C1 segment of cervical spinal cord (tissue), 14 donors: ENCODE measurements at regions not wholly inside any gene's neighbourhood (a gene's known extent, or its start where the extent isn't known, plus 50 kb on each side); places are given as distances from the start of the nearest gene placed in this dataset.

ENCODE experiments used
- DNase-seq, 14 donors: peaks; one replicate each; lab custom pipeline; 2025; lab: John Stamatoyannopoulos, UW

DNA sequence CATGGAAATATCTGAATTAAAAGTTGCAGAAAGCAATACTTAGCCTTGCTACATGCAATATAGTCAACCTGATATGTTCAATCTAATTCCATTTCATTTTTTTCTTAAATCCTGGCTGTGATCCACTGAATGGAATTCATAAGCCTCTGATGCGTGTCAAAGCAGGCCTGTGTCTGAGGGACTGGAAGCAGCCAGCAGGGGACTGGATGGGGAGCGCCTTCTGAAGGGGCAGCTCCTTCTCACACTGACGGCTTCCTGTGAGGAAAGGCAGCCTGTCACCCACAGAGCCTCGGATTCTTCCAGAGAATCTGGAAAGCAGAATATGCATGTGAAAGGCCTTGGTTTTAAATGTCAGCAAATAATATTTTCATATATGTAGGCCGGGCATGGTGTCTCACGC, 73.5 kb downstream of the KCNF1 start:
- no peak for DNase-seq

DNA sequence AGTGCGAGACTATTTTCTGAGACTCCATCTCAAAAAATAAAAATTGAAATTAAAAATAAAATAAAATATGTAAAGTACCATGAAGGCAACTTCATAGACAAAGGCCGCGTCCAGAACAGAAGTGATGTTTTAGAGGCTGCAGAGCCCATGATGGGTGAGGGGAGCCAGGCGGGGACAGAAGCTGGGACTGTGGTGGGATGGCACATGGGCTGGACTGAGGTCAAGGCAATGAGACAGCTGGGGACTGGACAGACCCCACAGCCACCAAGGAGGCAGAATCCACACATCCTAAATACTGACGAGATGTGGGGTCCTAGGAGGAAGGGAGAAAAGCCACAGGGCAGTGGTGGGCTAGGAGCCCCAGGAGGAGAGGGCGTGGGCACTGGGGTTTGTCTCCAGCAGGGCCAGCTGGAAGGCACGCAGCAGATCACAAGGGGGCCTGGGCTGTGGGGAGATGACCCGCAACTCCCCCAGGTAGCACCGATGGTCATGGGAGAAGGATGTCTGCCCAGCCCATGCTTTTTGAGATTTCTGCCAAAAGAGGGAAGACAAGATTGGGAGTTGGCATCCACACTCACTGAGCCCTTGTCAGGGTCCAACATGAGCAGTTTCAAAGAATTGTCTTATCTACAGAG, 74.3 kb downstream of the KCNF1 start:
- no peak for DNase-seq

DNA sequence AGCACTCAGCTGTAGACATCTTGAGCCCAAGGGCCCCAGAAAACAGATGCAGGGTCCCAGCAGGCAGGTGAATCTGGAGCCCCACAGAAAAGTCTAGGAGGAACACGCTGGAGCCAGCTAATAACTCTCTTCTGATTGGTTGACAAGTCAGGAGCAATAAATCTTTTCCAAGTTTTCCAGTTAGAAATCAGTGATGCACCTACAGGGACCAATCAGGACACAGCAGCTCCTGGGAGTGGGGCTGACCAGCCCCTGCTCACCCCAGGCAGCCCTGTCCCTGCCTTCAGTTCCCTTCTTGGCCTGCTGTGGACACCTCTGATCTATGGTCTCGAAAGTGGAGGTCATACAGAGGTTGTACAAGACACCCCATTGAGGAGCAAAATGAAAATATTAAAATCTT, 75.7 kb downstream of the KCNF1 start:
- no peak for DNase-seq

DNA sequence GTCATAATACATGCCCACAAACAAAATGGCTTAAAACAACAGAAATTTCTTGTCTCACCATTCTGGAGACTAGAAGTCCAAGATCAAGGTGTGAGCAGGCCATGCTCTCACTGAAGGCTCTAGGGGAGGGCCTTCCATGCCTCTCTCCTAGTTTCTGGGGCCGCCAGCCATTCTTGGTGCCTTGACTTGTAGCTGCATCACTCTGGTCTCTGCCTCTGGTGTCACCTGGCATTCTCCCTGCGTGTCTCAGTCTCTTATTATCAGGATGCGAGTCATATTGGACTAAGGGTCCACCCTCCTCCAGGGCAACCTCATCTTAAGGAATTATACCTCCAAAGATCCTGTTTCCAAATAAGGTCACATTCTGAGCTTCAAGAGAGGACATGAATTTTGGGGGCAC, 76.1 kb downstream of the KCNF1 start:
- no peak for DNase-seq

DNA sequence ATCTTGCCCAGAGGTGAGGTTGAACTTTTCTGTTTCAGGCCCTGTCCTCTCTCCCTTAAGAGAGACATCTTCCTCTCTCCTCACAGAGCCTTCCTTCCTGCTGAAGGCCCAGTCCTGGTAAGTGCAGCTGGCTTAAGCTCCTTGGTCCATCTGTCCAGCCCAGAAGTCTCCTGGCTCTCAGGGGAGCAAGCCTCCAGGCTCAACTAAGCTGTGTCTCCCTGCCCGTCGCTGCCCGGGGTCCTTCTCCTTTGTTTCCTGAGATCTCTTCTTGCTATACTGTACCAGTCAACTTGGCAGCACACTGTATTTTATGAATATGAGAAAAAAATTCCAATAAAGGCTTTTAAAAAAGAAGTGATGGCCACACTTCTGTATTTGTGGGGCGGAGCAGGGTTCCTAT, 77.4 kb downstream of the KCNF1 start:
- DNase-seq, result no peak

DNA sequence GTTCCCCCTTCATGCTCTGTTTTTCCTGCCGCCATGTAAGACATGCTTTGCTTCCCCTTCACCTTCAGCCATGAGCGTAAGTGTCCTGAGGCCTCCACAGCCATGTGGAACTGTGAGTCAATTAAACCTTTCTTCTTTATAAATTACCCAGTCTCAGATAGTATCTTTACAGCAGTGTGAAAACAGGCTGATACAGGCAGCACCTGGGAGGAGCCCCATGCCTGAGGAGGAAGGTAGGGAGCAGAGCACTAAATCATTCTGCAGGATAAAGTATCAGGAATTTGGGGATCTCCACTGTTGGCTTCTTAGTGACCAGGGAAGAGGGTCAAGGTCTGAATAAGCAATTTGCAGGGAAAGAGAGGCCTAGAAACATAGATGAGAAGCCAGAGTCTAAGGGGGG, 78.0 kb downstream of the KCNF1 start:
- no peak for DNase-seq

DNA sequence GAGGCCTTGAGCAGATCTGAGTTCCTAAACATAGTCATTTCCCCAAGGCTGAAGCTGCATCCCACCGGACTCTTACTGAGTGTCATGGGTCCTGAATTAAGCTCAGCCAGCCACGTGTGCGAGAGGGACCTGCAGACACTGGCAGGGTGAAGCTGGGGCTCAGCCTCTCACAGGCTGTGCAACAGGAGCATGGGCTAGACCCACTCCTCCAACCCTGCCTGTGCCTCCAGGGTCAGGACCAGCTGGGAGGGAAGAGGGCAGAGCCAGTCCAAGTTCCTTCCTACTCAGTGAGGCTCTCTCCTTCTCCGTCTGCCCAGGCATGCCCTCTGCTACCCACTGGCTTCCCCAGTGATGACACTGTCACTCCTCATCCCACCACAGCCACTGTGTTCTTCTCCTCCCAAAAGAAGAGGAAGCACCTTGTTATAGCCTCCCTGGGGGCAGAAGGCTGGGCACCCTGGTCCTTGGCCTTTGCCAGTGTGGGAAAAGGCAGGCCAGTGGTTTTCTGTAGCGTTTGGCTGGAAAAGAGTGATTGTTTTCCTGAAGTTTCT, 78.9 kb downstream of the KCNF1 start:
- no peak for DNase-seq

DNA sequence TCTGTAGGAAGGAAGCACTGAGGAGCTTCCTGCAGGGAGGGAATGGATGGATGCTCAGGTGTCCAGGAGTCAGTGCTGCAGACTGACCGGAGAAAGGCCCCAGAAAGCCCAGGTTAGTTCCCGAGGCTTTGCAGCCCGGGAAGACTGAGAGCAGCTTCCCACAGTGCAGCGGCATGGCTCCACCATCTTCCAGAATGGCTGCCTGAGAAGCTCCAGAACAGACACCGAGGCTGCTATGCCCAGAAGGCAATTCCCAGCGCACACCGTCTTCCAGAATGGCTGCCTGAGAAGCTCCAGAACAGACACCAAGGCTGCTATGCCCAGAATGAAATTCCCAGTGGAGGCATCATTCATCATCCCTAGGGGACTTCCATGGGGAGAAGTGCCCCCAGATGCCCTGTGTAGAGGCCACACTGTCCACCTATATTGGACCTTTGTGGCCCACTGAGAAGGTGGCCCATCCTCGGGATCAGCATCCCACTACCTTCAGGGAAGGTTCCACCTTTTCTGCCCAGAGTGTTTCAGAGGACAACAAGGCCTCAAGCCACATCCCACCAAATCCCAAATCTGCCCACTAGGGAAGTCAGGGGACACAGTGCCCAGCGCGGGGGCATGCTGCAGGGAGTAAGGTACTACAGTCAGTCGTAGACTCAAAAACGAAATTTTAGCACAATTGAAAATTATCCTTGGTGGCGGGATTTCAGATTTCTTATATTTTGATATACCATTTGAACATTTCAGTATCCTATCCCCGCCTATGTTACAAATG, 80.5 kb downstream of the KCNF1 start:
- DNase-seq, result no peak

DNA sequence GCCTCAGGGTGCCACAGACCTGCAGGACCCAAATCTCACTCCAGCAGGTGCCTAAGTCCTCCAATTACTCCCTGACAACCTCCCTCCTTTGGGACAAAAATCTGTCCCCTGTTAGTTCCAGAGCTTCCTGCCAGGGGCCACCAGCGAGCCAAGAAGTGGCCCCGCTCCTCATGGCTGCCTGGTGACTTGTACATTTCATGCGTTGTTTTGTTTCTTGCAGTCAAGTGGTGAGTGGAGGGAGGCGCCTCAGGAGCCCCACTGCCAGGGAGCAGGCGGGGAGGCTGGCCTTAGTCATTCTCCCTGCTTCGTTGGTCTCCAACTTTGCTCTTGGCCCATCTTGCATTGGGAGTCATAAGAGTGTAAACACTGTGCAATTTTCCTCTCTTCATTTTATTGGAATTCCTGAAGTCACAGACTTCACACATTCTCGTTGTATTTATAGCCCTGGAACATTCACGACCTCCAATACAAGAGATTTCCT, 81.3 kb downstream of the KCNF1 start:
- DNase-seq, result no peak

DNA sequence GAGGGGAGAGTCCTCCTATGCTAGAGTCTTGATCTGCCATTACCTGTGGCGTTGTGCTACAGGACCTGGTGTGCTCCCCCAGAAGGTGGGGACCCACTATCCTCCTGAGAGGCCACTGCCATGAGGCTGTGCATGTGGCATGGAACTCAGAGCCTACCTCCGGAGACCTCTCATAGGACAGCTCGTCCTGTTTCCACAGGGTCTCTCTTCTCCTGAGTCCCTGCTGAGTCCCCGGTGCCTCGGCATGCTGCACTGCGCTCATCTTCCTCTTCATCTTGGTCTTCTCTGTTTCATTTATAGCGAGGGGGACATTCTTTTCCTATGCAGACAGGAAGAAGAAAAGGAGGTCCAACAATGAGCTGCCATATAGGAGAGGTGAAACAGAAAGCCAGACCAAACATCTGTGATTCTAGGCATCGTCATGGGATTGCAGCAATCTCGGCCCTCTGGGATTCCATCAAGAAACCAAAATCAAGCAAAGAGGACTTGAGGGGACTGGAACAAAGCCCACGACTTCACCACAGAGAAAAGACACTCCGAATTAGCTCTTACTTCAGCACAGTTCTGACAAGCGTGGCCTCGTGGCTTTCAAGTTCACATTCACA, 83.7 kb downstream of the KCNF1 start:
- no peak for DNase-seq

DNA sequence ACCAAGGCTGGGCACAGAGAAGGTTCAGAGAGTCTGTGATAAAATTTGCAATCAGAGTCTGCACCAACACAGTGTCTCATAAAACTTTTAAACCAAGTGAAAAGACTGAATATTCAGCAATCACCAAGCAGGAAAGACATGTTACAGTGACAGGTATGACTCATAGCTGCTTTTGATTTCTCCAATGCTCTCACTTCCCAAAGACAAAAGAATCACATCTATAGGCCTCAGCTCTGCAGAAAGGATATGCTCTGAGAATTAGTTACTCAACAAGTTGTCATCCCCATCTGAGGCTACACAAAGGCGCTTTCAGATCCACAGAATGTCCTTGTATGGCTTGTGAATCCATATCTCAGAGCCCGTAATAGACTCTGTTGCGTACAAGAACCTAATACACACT, 92.5 kb downstream of the KCNF1 start:
- DNase-seq, result no peak

DNA sequence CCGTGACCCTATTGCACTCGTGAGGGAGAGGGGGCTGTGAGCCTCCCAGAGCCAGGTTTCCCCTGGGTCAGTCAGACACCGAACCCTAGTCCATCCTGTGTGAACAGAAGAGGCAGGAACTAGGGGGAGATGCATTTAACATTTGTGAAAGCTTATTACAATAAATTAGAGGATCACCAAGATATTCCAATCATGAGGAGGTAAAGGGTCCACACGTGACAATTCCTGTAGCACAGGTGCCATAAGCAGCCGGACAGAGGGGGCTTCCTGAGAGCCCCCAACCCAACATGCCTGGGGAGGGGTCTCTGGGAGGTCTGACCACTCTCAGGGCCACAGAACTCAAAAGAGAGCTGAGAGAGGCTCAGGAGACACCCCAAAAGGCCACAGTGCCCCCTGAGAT, 93.3 kb downstream of the KCNF1 start:
- DNase-seq, result no peak

DNA sequence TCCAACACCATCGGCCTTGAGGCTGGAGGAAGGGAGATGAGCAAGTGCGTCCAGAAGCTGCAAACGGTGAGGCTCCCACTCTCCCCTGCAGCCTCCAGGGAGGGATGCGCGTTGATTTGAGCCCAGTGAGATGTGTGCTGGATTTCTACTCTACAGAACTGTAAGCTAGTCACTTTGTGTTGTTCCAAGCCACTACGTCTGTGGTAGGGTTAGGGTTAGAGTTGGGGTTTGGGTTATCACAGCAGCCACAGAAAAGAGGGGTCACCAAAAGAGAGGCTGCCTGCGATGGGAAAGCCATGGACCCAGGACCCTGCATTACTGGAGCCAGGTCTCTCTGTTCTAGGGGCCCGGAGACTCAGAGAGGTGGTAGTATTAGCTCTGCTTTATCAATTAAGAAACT, 94.5 kb downstream of the KCNF1 start:
- DNase-seq, result no peak

DNA sequence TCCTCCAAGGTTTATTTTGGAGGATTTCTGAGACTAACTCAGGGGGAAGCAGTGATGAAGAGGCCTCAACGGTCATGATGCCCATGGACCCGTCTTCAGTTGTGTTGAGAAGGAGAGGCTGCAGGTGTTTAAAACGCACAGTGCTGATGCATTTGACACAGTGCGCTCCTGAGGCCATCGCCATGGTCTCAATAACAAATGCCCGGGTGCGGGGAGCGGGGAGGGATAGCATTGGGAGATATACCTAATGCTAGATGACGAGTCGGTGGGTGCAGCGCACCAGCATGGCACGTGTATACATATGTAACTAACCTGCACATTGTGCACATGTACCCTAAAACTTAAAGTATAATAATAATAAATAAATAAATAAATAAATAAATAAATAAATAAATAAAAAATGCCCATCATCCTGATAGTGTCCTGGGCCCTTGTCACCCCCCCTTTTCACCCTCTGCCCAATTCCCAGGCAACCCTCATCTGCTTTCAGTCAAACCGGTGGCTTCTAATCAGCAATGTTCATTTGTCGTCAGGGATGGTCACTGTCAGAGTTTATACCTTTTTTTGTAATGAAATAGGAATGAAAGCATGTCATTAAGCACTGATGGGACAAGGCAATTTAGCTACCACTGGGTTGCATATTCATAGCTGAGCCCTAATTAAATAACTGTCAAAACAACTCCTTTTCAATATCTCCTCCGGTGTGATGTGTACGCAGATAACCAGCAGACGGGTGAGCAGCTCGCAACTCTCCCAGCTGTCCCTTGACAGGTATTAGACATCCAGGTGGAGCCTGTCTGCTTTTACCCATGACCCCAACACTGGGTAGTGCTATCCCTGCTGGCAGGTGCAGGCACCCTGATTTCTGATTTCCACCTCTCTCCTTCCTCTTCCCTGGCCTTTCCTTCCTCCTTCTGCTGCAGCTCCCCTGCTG, 95.9 kb downstream of the KCNF1 start:
- no peak for DNase-seq

DNA sequence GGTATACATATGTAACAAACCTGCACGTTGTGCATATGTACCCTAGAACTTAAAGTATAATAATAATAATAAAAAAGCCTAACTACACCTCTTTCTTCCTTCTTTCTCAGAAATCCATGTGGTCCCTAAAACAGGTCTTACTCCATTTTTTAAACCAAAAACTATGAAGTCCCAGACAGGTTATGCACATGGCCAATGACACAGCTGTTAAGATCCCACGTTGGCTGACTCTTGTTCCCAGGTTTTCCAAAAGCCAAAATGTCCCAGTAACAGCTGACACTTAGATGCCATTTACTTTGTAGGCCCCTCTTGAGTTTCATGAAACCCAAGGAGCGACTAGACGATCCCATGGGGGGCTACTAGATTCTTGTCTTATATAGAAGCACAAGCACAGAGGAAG, 97.0 kb downstream of the KCNF1 start:
- no peak for DNase-seq

DNA sequence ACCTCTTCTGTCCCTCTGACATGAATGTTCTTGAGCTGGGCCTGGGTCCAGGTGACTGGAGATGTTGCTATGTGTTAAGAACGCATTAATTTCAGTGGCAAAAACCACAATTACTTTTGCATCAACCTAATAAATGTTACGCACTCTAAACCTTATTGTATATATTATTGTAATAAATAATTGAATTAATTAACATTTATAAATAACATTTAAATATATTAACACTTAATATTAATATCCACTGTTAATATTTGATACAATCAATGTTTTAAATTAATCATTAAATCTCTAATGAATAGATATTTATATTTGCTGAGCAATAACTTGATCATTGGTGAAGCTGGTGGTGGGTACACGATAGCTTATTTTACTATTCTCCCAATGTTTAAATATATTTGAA, 97.4 kb downstream of the KCNF1 start:
- no peak for DNase-seq

DNA sequence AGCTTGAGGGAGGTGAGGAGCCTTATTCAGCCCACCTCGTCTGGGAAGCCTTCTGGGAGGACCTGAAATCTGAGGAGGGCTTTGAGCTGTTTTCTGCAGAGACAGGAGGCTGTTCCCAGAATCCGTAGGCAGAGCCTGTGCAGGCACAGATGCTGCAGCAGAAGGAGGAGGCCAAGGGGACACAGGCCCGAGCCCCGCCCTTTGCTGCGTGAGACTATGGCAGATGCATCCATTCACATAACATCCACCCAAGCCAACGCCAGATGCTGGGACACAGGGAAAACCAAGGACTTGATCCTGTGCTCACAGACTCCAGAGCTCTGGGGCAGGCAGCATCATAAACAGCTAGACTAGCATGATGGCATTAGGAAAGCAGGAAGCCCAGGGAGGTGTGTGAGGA, 98.2 kb downstream of the KCNF1 start:
- no peak for DNase-seq

DNA sequence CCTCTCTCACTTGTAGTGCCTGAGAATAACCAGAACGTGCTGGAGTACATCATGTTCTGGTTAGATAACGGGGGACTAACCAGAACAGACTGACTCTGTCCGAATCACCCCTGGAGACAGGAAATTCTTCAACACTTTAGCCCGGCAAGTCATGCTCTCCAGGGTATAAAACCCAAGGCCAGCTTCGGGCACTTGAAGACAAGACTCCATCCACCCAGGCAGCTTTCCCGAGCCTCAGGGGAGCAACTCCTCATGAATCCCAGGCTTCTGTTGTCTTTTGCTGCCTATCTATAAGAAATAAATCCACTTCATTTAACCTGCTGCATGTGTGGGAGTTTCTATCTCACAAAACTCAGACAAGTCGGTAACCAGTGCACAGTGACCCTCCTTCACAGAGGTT, 99.6 kb downstream of the KCNF1 start:
- no peak for DNase-seq

DNA sequence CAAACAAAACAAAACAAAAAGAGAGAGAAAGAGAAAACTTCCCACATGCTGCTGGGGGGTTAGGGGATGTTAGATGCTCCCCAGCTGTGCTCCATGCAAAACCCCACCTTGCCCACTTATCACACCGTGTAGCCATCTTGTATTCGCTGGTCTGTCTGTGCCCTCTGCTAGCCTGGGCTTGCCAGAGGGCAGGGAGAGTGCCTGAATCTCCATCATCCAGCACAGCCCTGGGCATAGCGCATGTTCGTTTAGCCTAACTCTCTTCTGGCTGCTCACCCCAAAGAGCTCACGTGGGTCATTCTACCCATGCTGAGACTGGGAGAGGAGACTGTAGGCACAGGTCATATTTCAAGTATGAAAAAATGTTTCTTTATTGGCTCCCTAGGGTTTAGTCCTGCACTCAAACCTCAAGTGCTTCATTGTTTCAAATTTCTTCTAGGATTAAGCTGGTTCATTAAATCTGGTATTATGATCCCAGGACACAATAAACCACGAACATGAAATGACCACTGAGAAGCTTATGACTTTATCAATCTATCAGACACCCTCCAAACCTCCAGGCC, 100.5 kb downstream of the KCNF1 start:
- no peak for DNase-seq

DNA sequence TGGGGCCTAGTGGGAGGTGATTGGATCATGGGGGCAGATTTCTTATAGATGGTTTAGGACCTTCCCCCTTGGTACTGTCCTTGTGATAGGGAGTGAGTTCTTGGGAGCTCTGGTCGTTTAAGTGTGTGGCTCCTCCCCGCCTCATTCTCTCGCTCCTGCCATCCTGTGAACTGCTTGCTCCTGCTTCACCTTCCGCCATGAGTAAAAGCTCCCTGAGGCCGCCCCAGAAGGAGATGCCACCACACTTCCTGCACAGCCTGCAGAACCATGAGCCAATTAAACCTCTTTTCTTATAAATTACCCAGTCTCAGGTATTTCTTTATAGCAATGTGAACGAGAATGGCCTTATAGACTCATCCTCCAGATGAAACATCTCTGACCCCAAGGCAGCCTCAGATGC, 101.5 kb downstream of the KCNF1 start:
- DNase-seq, result no peak

DNA sequence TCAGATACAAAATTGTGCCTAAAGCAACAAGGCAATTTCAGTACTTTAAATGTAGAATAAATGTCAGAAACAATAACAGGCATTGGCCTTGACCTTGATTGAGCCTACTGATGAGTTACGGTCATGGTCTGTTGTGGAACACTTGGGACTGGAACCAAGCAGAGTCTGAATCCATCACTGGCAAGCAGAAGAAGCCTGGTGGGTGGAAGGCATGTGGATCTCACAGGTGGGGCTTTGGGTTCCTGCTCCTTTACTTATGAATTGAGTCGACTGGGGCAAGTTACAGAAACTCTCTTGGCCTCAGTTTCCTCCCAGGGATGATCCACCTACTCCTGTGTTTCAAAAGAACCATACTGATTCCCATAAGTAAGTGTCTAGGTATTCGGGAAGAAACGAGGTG, 102.3 kb downstream of the KCNF1 start:
- DNase-seq, result no peak
